Astrocyte (in vitro differentiated cells and primary cell): ENCODE measurements at regions not wholly inside any gene's neighbourhood (a gene's known extent, or its start where the extent isn't known, plus 50 kb on each side); places are given as distances from the start of the nearest gene placed in this dataset.
"Not testable (repeated sequence)": the region's sequence is repeated elsewhere in the genome, so short reads cannot be mapped to it uniquely, and the experiment has no call there.

Experiments used
- CTCF ChIP-seq: IDR thresholded peaks from 2 replicates; pipeline ENCODE4 v1.5.1; 2011; ENCODE audit warnings: low read depth, mild to moderate bottlenecking, inconsistent platforms, low read length, moderate library complexity; ENCODE audit not compliant: insufficient read depth
- EZH2 ChIP-seq: IDR thresholded peaks from 2 replicates; pipeline ENCODE4 v1.6.1; 2012; ENCODE audit warnings: mild to moderate bottlenecking, low read length, inconsistent platforms; ENCODE audit not compliant: insufficient read depth

GRCh38 chr9:106260908-106261307 is 566.6 kb downstream of the TMEM38B start:
- not testable (repeated sequence) for TF ChIP-seq CTCF, EZH2
